ENCODE measurements at regions not wholly inside any gene's neighbourhood (a gene's known extent, or its start where the extent isn't known, plus 50 kb on each side); places are given as distances from the start of the nearest gene placed in this dataset.
"Not testable (repeated sequence)": the region's sequence is repeated elsewhere in the genome, so short reads cannot be mapped to it uniquely, and the experiment has no call there.

DNA sequence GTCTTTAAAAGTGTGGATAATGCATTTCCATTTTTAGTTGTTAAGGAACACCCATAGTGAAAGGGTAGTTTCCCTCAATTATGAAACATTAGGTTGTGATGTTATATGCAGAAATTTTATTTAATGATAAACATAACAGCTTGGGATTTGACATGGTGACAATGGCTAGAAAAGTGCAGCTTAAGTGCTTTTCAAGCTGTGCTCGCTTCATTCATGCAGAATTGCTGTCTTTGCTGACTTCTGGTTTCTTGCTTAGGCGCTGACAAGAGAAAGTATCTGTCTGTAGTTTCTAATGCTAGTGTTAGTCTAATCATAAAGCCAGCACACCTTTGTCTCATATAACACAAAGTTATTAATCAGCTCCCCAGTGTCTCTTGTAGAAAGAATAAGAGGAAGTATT is 170.0 kb downstream of the ARL5B start:
- no peaks in the 10 kb centered on the region for H3K36me3 ChIP-seq (ENCODE audit: insufficient read depth, low read length)
- no peaks in the 10 kb centered on the region for H3K79me2 ChIP-seq (ENCODE audit: insufficient read depth, low read length)

GRCh38 chr10:18830277-18830676 is 171.0 kb downstream of the ARL5B start:
- Histone ChIP-seq H3K79me2 (ENCODE audit: insufficient read depth, low read length) (no peaks in the 10 kb centered on the region), H3K27me3 (ENCODE audit: insufficient read depth, low read length) (no peaks in the 10 kb centered on the region), H3K4me1 (ENCODE audit: insufficient read depth, low read length) (no peaks in the 10 kb centered on the region), H3K4me2 (ENCODE audit: insufficient read depth, low read length) (no peak overlapping the region), H4K20me1 (ENCODE audit: insufficient read depth, low read length) (no peaks in the 10 kb centered on the region), H3K36me3 (ENCODE audit: insufficient read depth, low read length) (no peaks in the 10 kb centered on the region), H2AFZ (ENCODE audit: low read length) (no peak overlapping the region), H3K4me3 (ENCODE audit: insufficient read depth, low read length) (no peak overlapping the region), H3K27ac (ENCODE audit: low read depth, low read length) (no peak overlapping the region), H3K9me3 (ENCODE audit: low read depth, low read length) (no peaks in the 10 kb centered on the region)
- TF ChIP-seq, protein P1, sequence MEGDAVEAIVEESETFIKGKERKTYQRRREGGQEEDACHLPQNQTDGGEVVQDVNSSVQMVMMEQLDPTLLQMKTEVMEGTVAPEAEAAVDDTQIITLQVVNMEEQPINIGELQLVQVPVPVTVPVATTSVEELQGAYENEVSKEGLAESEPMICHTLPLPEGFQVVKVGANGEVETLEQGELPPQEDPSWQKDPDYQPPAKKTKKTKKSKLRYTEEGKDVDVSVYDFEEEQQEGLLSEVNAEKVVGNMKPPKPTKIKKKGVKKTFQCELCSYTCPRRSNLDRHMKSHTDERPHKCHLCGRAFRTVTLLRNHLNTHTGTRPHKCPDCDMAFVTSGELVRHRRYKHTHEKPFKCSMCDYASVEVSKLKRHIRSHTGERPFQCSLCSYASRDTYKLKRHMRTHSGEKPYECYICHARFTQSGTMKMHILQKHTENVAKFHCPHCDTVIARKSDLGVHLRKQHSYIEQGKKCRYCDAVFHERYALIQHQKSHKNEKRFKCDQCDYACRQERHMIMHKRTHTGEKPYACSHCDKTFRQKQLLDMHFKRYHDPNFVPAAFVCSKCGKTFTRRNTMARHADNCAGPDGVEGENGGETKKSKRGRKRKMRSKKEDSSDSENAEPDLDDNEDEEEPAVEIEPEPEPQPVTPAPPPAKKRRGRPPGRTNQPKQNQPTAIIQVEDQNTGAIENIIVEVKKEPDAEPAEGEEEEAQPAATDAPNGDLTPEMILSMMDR (IDR thresholded peaks at IDR 0.05; ENCODE audit: extremely low read depth, low read depth, low read length), result no peak
- DNase-seq (ENCODE audit: insufficient read length, low spot score, missing footprints), result no peak

More for the DNA sequence above, 170.0 kb downstream of the ARL5B start:
- H3K27me3 ChIP-seq (ENCODE audit: insufficient read depth, low read length), result no peaks in the 10 kb centered on the region
- TF ChIP-seq, protein P1 (IDR thresholded peaks at IDR 0.05; ENCODE audit: extremely low read depth, low read depth, low read length), result no peak
- H3K4me2 ChIP-seq (ENCODE audit: insufficient read depth, low read length), result no peak overlapping the region
- no peak overlapping the region for H2AFZ ChIP-seq (ENCODE audit: low read length)
- H3K27ac ChIP-seq (ENCODE audit: low read depth, low read length), result no peak overlapping the region
- no peak for DNase-seq (ENCODE audit: insufficient read length, low spot score, missing footprints)
- H4K20me1 ChIP-seq (ENCODE audit: insufficient read depth, low read length), result no peaks in the 10 kb centered on the region
- no peak overlapping the region for H3K4me3 ChIP-seq (ENCODE audit: insufficient read depth, low read length)
- H3K9me3 ChIP-seq (ENCODE audit: low read depth, low read length), result no peaks in the 10 kb centered on the region
- H3K4me1 ChIP-seq (ENCODE audit: insufficient read depth, low read length), result no peaks in the 10 kb centered on the region

- not testable (repeated sequence) for H3K79me2 ChIP-seq (ENCODE audit: insufficient read depth, low read length); H3K36me3 ChIP-seq (ENCODE audit: insufficient read depth, low read length); H3K4me1 ChIP-seq (ENCODE audit: insufficient read depth, low read length); H3K9me3 ChIP-seq (ENCODE audit: low read depth, low read length); H4K20me1 ChIP-seq (ENCODE audit: insufficient read depth, low read length); DNase-seq (ENCODE audit: insufficient read length, low spot score, missing footprints); H3K4me3 ChIP-seq (ENCODE audit: insufficient read depth, low read length); H3K27me3 ChIP-seq (ENCODE audit: insufficient read depth, low read length); H2AFZ ChIP-seq (ENCODE audit: low read length); H3K4me2 ChIP-seq (ENCODE audit: insufficient read depth, low read length); H3K27ac ChIP-seq (ENCODE audit: low read depth, low read length)
These were observed 192.0 kb upstream of the MALRD1 start for GRCh38 chr10:18856623-18857022.

- Histone ChIP-seq H3K36me3 (ENCODE audit: insufficient read depth, low read length) (no peaks in the 10 kb centered on the region), H3K27me3 (ENCODE audit: insufficient read depth, low read length) (no peaks in the 10 kb centered on the region), H3K79me2 (ENCODE audit: insufficient read depth, low read length) (no peaks in the 10 kb centered on the region), H2AFZ (ENCODE audit: low read length) (no peak overlapping the region), H3K4me2 (ENCODE audit: insufficient read depth, low read length) (no peak overlapping the region), H3K9me3 (ENCODE audit: low read depth, low read length) (no peaks in the 10 kb centered on the region), H3K27ac (ENCODE audit: low read depth, low read length) (no peak overlapping the region), H3K4me1 (ENCODE audit: insufficient read depth, low read length) (no peaks in the 10 kb centered on the region), H3K4me3 (ENCODE audit: insufficient read depth, low read length) (no peak overlapping the region), H4K20me1 (ENCODE audit: insufficient read depth, low read length) (no peaks in the 10 kb centered on the region)
- TF ChIP-seq, protein P1 (IDR thresholded peaks at IDR 0.05; ENCODE audit: extremely low read depth, low read depth, low read length), result no peak
- DNase-seq (ENCODE audit: insufficient read length, low spot score, missing footprints), result no peak
These were observed 188.9 kb upstream of the MALRD1 start for GRCh38 chr10:18859659-18860058.

Measured in osteoblast (primary cell).